ENCODE measurements at regions not wholly inside any gene's neighbourhood (a gene's known extent, or its start where the extent isn't known, plus 50 kb on each side); places are given as distances from the start of the nearest gene placed in this dataset.
"Not testable (repeated sequence)": the region's sequence is repeated elsewhere in the genome, so short reads cannot be mapped to it uniquely, and the experiment has no call there.

DNA sequence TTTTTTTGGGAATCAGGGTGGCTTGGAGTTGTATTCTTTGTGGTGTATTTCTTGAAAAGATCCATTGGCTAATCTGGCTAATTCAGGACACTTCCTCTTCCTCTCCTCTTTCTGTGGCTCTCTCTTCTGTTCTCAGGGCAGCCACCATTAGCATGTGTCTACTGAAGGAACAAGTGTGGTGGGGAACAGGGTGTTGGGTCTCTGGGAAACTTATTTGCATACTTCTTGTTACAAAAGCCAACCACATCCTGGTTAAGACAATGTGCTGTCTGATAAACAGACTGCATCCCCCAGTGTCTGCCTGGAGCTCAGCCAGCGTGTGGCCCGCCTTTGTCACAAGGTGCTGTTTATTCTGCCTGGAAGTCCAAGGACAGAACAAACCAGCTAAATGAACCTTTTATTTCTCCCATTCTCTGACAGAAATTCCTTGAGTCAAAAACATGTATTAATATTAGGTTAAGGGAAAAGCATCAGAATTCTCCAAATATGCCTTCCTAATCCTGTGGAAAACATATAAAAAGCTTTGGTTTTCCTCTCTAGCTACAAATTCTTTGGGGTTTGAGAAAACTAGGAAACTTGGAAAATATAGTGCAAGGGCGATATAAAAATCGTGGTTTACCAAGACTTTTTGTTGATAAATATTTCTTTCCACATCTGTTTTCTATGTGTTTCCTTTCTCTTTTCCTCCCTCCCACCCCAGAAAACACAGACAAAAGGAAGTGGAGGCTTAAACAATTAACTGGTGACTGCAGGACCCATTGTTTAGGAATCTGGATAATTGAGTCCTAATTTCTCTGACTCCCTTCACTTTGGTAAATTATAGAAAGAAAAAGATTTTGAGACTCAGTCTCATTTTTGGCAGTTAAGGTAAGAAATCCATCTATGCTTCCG lies 203.6 kb downstream of the SPRY1 start:
- no peak for DNase-seq (ENCODE audit: low spot score)

DNA sequence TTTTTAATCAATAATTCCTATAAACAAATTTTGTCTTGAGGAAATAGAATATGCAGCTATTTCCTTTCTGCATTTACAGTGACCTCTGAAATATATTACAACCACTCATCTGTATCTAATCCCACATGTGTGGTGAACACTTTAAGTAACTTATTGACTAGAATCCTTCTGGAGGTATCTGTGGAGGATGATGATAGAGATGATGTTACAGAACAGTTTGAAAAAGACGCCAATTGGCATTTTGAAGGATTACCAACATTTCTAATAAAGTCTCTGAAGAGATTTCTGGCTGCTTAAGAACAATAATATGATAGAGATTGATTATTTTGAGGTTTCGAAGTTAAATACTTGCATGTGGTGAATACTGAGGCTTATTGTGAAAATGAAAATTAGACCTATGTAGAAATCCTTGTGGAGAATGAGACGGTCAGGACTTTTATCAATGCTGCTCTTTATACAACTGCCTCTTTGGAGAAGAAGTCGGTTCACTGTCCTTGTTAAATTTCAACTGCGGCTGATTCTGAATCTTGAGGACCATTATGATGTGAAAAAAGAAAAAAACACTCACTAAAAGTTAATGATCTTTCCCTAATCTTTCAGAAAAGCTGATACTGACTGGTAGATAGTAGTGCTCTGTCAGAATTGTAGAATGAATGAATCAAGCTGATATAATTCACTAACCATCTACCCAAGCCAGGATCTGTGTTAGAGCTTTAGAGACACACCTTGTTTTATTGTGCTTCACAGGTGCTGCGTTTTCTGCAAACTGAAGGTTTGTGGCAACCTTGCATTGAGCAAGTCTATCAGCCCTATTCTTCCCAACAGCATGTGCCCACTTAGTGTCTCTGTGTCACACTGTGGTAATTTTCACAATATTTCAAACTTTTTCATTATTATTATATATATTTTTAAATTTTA lies 204.7 kb downstream of the SPRY1 start:
- DNase-seq (ENCODE audit: low spot score), result no peak

DNA sequence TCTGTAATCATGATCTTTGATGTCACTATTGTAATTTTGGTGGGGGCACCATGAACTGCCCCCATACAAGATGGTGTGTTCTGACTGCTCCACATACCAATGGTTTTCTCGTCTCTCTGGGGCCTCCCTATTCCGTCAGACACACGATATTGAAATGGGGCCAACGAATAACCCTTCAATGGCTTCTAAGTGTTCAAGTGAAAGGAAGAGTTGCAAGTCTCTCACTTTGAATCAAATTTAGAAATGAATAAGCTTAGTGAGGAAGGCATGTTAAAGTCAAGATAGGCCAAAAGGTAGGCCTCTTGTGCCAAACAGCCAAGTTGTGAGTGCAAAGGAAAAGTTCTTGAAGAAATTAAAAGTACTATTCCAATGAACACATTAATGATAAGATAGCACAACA lies 205.4 kb downstream of the SPRY1 start:
- no peak for DNase-seq (ENCODE audit: low spot score)

DNA sequence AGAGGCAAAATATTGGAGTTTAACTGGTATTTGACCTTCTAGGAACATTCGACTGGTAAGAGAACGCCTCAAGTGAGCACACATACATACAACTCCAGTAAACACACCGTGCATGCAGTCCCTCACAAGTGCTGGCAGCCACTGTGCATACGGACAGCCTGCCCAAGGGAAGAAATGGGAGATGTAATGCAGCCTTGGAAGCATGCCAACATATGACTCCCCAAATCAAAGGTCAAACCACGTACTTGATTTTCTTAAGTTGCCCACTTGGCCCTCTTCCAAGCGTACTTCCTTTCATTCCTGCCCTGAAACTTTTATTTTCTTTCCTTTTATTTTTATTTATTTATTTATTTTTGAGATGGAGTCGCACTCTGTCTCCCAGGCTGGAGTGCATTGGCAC lies 206.6 kb downstream of the SPRY1 start:
- no peak for DNase-seq (ENCODE audit: low spot score)

DNA sequence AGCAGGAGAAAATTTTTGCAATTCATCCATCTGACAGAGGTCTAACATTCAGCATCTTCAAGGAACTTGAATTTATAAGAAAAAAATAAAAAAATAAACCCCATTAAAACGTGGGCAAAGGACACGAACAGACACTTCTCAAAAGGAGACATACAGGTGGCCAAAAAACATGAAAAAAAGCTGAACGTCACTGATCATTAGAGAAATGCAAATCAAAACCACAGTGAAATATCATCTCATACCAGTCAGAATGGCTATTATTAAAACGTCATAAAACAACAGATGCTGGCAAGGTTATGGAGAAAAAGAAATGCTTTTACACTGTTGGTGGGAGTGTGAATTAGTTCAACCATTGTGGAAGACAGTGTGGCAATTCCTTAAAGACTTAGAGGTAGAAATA lies 209.2 kb downstream of the SPRY1 start:
- not testable (repeated sequence) for DNase-seq (ENCODE audit: low spot score)

DNA sequence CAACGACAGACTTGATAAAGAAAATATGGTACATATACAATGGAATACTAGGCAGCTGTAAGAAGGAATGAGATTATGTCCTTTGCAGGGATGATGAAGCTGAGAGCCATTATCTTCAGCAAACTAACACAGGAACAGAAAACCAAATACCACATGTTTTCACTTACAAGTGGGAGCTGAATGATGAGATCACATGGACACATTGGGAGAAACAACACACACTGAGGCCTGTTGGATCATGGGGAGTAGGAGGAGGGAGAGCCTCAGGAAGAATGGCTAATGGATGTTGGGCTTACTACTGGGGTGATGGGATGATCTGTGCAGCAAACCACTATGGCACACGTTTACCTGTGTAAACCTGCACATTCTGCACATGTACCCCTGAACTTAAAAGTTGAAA lies 209.7 kb downstream of the SPRY1 start:
- no peak for DNase-seq (ENCODE audit: low spot score)

DNA sequence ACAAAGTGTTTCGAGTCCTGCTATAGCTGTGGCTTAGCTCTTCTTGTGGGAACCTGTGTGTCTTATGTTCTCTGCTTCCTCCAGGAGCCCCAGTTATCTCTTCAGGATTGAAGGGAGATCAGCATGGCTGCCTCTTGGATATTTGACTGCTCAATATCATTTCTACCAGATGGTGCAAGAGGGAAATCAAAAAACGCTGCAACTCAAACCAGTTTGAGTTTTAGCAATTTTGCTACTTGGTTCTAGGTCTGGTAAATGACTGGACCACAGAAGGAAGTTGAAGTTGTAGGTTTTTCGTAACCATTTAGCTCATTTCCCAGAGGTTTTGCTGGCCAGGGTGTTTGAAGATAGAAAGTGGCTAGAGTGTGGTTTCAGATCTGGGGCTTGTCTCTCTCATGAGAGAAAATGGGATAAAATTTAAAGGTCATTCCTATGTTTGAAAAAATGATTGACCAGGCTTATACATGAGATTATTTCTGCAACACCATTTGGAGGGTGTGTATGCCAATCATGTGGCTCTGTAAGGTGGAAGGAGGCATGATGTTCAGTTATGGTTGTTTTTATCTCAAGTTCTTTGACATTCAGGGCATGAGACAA lies 210.4 kb downstream of the SPRY1 start:
- DNase-seq (ENCODE audit: low spot score), result no peak

DNA sequence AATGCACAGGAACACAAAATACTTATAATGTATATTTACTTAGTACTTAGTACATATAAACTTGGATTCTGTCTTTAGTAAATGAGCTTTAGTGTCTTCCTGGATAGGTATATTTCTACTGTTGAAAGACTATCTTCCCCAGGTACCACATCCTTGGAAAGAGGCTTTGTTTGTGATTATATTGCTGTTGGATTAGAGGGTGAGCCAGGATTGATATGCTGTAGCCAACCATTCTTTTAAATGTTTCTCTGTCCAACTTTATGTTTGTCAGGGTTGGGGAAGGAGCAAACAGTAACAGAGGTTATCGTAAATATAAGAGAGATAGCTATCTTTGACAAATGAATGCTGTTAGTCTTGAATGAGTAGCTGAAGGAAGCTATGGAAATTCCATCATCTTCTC lies 213.2 kb downstream of the SPRY1 start:
- no peak for DNase-seq (ENCODE audit: low spot score)

DNA sequence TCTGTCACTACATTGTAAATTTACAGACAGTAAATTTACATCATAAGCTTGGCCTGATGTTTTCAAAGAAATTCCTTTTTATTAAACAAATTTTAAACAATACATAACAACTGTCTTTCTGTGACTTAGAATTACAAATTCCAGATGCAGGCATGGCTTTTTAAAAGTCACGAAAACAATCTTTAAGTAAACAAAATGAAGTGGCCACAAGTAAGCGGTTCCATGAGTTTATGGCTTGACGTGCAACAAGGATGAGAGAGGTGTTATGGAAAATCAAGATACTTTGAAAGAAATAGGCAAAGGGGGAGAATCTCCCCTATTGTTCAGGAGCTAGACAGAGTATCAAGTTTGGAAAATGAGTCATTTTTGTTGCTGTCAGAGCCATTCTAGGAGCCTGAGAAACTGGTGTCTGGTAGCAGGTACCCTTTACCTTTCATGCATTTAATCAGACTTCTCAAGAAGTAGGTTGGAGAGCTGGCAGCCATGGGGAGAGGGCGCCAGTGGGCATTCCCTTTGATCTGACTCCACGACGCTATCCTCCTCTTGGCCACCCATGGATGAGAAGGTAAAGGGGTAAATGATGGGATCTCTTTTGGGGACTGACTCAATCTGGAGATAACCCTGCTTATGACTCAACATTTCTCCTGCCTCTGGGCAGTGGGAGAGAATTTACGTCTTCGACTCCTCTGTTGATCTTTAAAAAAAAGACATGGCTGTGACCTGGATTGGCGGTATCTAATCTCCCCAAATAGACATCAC lies 217.2 kb downstream of the SPRY1 start:
- DNase-seq (ENCODE audit: low spot score), result no peak

DNA sequence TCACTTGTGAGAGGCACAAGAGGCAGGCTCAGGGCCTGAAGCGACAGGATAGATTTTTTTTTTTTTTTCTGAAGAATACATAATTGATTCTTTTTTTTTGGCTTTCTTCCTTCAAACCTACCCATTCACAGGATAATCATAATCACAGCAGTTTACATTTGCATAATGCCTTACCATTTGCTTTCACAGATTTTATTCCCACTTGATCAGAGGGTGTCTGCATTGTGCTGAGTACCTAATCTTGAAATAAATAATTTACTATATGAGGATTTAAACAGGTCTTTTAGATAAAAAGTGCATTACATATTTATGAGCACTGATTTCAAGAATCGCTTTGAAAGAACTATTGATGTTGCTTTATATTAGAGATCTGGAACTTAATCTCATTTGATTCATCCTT lies 219.3 kb downstream of the SPRY1 start:
- DNase-seq (ENCODE audit: low spot score), result no peak

DNA sequence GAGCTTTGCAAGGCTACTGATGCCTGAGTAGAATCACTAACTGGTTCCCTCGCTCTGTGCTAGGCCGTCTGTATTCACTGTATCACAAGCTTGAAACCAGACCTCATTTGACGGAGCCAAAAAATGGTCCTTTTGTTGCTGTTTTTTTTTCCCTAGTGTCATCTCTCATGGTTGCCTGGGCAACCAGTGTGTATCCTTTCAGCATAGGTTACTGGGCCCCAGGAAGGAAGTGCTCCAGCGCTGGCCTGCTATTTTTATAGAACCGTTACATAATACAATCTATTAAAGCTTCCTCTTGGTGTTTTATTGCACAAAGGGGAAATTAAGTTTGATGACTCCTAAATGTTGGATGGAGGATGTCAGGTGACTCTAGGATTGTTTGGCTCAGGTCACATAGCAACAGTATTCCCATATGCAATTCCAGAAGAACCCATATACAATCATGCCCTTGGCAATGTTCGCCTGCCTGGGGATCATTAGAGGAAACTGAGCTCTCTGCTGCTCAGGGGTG lies 220.4 kb downstream of the SPRY1 start:
- DNase-seq (ENCODE audit: low spot score), result no peak

DNA sequence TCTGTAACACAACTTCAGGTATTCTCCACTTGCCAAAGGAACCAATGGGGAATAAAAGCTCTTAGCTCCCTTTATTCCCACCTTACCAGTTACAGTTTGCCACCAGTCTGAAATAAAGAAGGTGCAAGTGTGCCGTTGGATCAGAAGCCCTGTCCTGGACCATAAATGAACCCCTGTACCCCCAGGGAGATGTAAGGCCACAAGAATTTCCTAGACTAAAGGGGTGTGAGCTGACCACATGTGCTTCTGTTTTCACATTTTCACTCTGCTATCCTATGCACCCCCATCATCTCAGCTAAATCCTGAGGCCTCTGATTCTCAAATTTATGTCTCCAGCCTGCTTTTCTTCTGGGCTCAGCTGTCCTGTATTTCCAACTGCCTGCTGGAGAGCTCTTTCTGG lies 221.2 kb downstream of the SPRY1 start:
- no peak for DNase-seq (ENCODE audit: low spot score)

DNA sequence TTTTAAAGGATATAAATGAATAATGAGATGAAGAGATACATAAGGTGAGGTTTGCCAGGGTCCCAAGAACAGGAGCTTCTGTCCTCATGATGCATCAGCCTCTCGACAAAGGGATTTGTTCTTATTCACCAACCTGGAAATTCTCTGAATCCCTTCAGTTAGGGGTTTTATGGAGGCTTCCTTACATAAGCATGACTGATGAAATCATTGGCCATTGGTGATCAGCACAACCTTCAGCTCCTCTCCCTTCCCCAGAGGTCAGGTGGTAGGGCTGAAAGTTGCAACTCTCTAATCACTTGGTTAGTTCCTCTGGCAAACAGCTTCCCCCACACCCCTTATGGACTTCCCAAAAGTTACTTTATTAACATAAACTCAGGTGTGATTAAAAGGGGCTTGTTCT lies 222.0 kb downstream of the SPRY1 start:
- no peak for DNase-seq (ENCODE audit: low spot score)

DNA sequence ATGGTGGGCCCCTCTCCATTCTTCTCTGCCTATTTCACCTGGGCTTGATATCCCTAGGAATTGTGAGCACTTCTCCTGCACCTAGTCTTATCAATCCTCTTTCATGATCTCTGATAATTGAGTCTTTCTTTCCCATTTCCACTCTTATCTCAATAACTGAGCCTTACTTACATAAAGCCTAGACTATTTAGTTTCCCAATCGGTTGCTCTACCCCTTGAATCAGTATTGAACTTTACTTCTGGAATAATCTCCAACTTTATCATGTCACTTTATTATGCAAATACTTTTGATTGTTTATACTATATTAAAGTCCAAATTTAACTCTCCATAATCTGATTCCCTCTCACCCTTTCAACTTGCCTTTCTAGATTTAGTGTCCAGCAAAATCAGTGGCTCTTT lies 222.7 kb downstream of the SPRY1 start:
- no peak for DNase-seq (ENCODE audit: low spot score)

DNA sequence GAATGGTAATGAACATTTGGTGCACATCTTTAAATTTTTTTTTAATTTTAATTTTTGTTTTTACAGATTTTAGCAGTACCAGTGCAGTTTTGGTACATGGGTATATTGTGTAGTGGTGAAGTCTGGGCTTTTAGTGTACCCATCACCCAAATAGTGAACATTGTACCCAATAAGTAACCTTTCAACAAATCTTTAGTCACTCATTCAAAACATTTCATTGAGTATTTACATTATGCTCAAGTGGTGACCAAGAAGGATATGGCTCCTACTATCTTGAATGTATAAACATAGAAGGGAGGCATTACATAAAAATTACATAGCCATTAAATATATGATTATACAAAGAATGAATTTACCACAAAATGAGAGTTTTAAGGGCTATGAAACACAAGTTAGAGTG lies 223.3 kb downstream of the SPRY1 start:
- no peak for DNase-seq (ENCODE audit: low spot score)

DNA sequence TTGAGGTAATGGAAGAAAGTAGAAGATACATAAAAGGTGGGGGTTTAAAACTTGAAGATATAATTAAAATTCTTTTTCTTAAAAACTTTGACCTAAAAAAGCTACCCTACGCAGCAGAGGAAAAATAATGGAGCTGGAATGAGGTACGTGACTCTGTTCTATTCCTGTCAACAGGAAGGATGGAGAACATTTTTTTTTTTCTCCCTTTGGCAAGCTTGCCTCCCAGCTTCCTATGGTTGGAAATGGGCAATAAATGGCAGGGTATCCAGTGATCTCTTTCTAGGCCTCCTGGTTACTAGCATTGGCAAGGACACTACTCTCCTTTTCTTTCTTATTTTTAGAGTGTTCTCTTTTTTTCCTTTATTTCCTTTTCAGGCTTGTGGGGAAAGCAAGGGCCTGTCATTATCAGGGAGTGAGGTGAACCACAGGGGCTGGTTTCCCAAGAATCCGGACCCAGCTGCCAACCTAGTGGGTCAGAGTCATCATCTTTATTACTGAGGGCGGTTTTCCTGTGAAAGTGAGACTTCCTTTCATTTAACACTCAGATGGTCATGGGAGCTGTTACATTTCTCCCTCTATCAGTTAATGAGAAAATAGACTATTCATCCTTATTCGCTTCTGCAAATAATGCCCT lies 224.6 kb downstream of the SPRY1 start:
- DNase-seq (ENCODE audit: low spot score), result no peak

DNA sequence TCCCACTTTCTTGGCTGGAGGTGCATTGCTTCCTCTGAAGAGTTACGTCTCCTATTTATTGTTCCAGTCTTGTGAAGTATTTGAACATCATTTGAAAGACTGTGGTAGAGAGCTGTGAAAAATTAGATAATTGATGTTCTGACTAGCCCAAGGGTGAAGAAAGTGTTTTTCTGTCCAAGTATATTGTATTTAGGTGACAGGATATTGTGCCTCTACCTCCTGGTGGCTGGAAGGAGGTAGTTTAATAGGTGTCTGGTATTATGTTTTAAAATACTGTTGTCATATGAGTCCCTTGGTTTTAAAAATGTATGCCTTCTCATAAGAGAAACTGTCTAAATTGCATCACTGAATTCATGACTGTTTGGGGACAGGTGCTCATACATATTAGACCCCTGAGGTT lies 226.0 kb downstream of the SPRY1 start:
- DNase-seq (ENCODE audit: low spot score), result no peak

DNA sequence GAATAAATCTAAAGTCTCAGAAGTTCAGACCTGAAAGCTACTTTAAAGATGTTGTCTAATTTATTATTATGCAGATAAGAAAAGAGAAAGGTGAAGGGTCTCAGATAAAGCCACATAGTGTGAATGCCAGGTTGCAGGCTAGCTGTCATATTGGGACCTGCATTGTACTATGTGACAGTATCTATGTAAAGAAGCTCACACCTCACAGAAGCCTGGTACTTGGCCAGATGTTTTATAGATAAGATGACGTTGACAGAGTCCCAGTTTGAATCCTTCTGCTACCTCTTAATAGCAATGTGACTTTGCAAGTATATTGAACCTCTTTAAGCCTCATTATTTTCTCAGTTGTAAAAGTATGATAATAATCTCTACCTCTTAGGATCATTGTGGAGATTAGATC lies 227.0 kb downstream of the SPRY1 start:
- DNase-seq (ENCODE audit: low spot score), result no peak

DNA sequence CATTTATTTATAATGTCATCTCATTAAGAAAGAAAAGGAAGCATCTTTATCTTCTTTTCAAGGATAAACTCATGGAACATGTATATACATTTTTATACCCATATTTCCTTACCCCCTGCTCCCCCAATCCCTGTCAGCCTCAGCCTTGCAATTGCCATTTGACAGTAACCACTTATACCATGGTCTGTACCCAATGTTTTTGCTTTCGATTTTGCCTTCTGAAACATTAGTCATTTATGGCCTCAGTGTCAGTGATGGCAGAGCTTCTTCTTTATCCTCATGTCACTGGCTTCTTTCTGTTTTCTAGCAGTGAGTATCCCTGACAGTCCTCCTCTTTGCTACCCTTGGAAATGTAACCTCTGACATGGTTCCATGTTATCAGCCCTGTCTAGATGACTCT lies 228.4 kb downstream of the SPRY1 start:
- DNase-seq (ENCODE audit: low spot score), result no peak

DNA sequence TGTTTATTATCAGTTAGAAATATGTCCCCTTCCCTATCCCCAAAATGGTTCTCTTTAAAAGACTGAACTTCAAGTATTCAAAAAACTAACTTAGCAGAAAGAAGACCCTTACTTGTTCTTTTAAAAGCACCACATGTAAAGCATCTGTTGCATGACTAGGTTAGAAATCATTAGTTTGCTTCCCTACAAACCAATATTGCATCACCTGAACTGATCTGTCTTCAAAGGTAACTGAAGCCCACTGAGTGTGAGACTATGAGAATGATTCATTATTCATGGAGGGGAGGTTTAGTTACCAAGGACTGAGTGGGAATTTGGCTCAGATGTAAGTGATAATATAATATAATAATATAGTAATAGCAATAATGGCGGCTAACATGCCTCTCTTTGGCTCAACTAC lies 231.7 kb downstream of the SPRY1 start:
- no peak for DNase-seq (ENCODE audit: low spot score)

Data from mesenteric fat pad (tissue), 1 donor.